HL-60 (cell line): ENCODE measurements at regions not wholly inside any gene's neighbourhood (a gene's known extent, or its start where the extent isn't known, plus 50 kb on each side); places are given as distances from the start of the nearest gene placed in this dataset.

Source experiments
- CTCF ChIP-seq: IDR thresholded peaks from one replicate; pipeline ENCODE4 v1.5.1; 2011; ENCODE audit warnings: low read length, control low read depth, inconsistent platforms; ENCODE audit not compliant: insufficient read depth
- GABPA ChIP-seq: IDR thresholded peaks from 2 replicates; pipeline ENCODE4 v1.6.1; 2012; ENCODE audit warnings: low read depth

- TF ChIP-seq CTCF (no peak), GABPA (no peak)
These were observed 1640.7 kb downstream of the C4orf33 start for GRCh38 chr4:130736436-130737185.
